GM21576 (cell line): ENCODE measurements at regions not wholly inside any gene's neighbourhood (a gene's known extent, or its start where the extent isn't known, plus 50 kb on each side); places are given as distances from the start of the nearest gene placed in this dataset.

Experiments used
- ATAC-seq: cut with Tn5 transposase; IDR thresholded peaks from one replicate; pipeline ENCODE4 v1.9.1; 2021; ENCODE audit warnings: mild to moderate bottlenecking, moderate library complexity; ENCODE audit not compliant: unreplicated experiment

DNA sequence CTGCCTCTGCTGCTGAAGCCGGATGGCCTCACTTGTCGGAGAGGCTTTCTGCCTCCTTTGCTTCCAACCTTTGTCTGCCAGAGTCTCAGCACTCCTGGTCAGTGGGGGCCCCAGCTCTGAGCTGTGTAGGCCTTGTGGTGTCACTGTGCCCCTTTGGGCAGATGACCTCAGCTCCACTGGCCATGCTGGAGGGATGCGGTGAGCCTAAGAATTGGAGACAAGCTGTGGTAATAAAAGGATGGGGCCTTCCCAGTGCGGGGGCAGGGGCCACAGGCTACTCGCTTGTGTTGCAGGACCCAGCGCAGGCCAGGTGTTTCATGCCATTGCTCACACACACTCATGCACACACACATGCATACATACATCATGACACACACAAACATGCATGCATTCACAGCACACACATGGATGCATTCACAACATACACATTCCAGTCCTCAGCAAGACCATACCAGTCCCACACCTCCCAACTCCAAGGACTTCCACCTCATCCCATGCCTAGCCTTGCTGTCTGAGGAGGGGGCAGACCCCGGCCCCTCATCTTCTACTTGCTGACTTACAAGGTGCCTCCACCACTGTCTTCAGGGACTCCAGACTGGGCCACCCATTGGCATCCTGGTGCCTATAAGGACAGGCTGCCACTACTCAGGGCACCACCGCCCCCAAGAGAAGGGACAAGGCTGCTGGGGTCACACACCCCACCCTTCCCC, 237.7 kb downstream of the SYK start:
- no peak for ATAC-seq

GRCh38 chr9:91039835-91040140, 238.2 kb downstream of the SYK start:
- no peak for ATAC-seq

DNA sequence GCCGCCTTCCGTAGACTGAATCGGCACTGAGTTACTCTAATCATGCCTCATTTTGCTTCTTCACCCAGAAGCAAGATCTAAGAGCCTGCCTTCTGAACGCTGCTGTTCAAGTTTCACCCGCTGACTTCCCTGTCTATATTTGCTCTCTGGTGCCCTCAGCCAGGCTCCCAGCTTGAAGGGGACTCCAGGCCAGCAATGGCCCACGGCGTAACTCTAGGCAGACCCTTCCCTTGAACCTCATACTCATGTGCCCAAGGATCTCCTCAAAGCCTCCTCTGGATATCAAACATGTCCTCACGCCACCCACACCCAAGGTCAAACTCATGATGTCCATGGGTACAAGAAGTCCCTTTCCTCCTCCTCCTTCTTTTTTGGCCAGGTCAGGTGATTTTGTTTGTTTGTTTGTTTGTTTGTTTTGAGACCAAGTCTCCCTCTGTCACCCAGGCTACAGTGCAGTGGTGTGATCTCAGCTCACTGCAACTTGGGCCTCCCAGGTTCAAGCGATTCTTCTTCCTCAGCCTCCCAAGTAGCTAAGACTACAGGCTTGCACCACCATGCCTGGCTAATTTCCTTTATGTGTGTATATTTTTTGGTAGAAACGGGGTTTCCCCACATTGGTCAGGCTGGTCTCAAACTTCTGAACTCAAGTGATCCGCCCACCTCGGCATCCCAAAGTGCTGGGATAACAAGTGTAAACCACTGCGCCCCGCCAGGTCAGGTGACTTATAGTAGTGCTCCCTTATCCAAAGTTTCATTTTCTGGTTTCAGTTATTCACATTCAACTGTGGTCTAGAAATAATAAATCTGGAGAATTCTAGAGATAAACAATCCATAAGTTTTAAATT, 239.0 kb downstream of the SYK start:
- ATAC-seq = no peak

DNA sequence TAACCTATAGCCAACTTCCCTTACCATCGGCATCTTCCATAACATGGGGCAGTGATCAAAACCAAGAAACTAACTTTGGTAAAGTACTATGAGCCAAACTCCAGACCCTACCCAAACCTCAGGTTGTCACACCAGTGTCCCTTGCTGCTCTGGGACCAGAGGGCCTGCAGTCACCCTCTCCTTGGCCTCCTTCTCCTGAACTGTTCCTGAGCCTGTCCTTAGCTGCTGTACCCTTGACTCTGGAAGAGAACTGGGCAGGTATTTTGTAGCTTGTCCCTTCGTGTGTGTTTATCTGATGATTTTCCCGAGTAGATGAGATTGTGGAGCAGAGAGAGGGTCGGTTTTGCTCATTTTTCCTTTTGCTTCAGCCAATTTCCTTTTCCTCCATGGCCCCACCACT, 240.4 kb downstream of the SYK start:
- no peak for ATAC-seq

GRCh38 chr9:91042541-91042940, 240.9 kb downstream of the SYK start:
- ATAC-seq = no peak

DNA sequence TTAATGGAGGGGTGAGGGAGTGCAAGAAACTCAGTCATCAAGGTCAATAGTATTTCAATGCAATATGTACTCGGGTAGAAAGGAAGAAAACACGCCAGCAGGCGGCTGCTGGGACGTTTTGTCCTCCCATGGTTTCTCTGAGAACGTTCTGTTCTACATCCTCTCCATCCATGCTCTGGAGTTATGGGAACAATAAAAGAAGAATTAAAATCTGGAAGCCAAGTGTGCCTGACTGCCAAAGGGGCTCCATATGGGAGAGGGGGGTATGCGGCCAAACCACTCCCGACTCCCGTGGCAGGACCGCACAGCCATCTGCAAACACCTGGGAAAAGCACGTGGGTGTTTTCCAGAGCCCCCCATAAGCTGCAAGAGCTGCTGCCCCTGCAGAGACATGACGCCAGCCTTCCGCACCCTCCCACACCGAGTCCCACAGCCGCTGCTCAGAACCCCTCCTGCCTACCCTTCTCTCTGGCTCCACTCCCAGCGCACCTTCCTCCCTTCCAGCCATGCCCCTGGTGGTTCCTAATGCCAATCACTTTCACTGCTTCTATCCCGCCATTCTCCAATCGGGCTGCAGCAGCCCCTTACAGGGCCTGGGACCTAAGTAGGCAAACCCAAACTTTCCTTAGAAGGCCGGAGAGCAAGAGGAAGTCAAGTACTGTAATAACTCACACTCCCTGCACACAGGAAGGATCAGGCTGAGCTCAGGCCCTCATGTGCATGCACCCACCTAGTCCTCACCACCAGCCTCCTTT, 241.6 kb downstream of the SYK start:
- no peak for ATAC-seq

DNA sequence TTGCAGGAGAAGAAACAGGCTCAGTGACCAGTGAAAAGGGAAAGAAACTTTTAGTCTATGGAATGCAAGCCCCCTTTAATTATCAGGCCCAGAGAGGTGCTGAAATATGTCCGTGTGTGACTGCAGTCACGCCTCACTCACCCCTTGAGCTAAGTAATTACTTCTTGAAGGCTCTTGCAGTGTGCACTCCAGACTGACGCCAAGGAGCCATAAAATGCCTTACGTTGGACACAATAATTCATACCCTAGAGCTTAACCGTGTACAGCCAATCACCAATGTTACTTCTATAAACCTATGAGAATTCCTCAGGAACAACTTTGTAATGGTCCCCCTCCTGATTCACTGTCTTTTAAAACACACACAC, 242.2 kb downstream of the SYK start:
- no peak for ATAC-seq

GRCh38 chr9:91044354-91044753, 242.7 kb downstream of the SYK start:
- ATAC-seq = no peak

- ATAC-seq = no peak
Observed at GRCh38 chr9:91045041-91045440, 243.4 kb downstream of the SYK start.

DNA sequence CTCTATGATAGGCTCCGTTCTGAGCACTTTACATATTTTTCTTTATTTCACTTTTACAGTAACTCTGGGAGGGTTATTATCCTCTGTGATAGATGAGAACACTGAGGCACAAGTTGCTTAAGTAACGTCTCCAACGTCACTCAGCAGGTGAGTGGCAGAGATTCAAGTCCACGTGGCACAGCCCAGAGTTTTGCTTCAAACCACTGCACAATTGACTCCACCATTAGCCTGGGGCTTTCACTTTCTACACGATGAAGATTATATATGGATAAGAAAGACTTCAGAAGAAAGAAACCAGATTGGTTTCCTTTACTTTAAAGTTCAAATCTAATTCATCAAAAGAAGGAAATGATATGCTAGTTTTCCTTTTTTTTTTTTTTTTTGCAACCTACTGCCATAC, 245.9 kb downstream of the SYK start:
- ATAC-seq = no peak

DNA sequence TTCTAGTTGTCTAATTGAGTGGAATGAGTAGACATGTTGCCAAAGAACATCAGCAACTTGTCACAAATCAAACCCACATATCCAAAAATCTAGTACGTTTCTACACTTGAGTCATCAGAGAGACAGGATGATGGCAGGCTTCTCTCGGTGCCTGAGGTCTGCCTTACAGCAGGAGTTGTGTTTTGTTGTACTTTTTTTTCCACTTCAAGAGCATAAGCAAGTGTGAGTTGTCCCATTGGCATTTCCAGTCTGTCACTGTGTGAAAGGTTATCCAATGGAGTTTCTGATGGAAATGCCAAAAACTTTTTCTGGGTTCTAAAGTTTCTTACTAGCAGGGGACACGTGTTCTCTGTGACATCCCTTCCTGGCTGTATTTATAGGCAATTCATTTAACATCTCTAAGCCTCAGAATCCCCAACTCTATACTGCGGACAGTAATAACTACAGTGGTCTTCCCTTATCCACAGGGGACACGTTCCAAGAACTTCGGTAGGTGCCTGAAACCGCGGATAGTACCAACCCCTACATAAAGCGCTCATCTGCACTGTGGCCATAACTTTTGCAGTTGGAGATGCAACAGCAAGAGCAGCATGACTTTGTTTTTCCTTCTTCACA, 246.5 kb downstream of the SYK start:
- ATAC-seq = no peak

- no peak for ATAC-seq
Observed at GRCh38 chr9:91048749-91049148, 247.1 kb downstream of the SYK start.

GRCh38 chr9:91053824-91054223, 252.2 kb downstream of the SYK start:
- no peak for ATAC-seq

DNA sequence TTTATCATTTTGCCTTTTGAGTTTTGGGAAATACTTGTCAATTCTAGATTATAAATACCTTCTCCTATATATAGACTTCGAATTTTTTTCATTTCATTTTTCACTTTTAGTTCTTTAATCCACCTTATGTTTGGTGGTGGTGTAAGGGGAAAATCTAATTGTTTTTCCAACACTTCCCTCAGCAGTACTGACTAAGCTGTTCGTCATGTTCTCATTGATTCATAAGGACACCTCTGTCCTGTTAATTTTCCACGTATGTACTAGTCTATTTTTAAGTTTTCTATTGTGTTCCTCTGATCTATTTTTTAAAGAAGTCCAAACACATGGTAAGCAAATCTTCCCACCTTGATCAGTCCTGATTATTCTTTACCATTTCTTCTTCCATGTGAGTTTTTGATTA, 254.2 kb downstream of the SYK start:
- ATAC-seq = no peak

GRCh38 chr9:91056486-91056885, 254.9 kb downstream of the SYK start:
- no peak for ATAC-seq

GRCh38 chr9:91056917-91057316, 255.3 kb downstream of the SYK start:
- no peak for ATAC-seq

DNA sequence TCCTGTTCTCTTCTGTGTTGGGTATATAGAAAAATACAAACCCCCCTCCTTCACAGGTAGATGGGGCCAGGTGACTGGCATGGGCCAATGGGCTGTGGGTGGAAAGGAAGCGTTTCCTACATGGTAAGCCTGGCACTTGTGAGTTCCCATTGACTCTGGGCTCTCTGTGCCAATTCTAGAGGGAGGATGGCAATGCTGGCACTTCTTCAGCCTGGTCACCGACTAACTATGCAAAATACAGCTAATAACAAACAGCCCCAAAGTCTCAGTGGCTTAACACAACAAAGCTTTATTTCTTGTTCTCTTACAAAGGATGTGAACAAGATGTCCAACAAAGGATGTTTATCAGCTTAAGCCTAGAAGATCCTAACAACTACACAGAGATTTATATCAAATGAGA, 258.1 kb downstream of the SYK start:
- ATAC-seq = no peak

DNA sequence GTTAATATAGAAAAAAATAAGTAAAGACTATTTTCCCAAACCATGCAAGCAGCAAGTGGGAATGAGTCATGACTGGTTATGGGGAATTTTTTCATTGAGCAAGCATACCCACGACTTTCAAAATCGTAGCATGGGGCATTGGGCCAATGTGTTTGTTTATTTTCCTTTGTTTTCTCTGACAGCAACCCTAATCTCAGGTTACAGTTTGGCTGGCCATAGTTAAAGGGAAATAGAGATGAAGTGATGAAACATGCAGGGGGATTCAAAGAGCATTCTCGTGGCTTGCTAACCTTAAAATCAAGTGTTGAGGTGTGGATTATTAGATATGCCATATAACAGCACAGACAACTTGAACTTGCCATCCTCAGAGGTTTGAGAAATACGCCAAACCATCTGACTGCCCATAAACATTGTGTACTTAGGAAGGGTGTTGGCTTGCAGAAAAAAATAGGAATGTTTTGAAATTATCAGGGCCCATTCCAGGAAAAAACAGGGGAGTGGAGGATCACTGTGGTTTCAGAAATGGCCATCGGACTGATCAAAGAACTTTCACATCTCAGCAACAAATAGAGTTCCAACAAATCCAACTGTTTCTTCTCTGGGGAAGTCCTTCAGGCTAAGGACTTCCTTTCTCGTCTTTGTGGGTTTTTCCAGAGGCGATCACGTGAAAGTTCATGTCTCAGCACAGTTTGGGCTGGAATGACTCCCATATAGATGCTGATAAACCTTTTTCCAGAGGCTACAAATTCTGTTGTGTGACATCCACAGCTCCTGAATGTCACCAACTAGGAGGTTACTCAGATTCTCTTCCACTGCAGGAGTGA, 259.1 kb downstream of the SYK start:
- no peak for ATAC-seq

DNA sequence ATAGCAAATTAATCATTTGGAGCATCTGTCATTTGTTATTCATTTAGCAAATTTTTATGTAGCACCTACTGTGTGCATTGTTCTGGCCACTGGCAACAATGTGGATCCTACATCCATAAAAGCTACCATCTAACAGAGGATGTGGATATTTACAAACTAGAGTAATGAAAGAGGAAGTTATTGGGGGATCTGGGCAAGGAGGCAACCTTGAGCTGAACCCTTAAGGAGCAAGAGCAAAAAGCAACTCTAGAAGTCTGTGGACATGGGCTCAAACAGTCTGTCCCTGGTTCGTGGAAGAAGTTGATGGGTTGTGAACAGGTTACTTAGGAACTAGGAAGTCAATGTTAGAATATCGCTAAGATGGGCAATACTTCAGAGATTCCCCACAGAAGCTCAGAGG, 259.9 kb downstream of the SYK start:
- no peak for ATAC-seq

- no peak for ATAC-seq
Observed at GRCh38 chr9:91062281-91062680, 260.7 kb downstream of the SYK start.

DNA sequence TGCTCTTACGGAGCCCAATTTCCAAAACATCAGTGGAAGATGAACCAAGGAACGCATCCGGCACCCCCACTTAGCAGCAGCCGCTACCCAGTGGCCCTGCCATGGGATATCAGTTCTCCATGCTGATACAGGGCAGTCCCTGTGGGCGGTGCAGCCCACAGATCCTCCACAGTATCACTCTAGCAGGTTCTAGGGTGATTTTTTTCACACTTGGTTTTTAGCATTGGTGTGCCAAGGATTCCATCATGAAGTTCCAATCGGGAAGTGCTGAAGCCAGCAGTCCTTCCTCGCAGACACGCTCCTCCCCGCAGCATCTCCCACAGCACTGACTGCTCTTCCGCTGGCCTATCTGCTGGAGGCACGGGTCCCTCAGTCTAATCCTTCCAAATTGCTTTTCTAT, 261.9 kb downstream of the SYK start:
- ATAC-seq = no peak
